GM13977 (cell line): ENCODE measurements at regions not wholly inside any gene's neighbourhood (a gene's known extent, or its start where the extent isn't known, plus 50 kb on each side); places are given as distances from the start of the nearest gene placed in this dataset.

Experiments used
- DNase-seq: peaks from one replicate; pipeline ENCODE4 v3.0.0; 2012; ENCODE audit warnings: low spot score
- in situ Hi-C: fragments of 300-500 bp; cut with MboI; formaldehyde crosslinking; loops from one replicate; pipeline ENCODE4 v1.12.0; 2022; ENCODE audit warnings: low sequenced_read_pairs, low pct_unique_long_range_greater_than_20kb, mixed read lengths, inconsistent platforms; ENCODE audit not compliant: unreplicated experiment
- TF ChIP-seq, protein P1 (sequence below): IDR thresholded peaks from 2 replicates; pipeline ENCODE4 v1.5.1; 2012; ENCODE audit warnings: mild to moderate bottlenecking, control low read depth; ENCODE audit not compliant: insufficient read depth; ENCODE audit errors: extremely low read depth, missing control alignments

DNA sequence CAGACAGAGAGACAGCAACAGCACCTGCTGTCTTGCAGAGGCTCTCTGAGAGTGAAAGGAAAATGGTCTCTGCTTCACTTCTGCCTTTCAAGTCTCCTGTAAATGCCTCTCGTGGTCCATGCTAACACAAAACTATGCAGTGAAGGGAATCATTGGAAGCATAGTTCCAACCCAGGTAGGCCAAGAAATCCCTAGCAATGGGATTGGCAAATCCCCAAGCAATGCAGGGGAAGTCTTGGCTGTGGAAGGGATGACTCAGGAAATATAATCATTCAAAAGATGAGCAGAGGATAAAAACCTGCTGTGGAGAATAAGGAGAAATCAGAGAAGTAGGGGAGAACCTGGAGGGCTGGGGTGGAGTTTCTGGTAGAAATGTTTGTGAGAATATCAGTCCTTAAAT is 216.1 kb upstream of the ZBED5 start:
- TF ChIP-seq, protein P1, sequence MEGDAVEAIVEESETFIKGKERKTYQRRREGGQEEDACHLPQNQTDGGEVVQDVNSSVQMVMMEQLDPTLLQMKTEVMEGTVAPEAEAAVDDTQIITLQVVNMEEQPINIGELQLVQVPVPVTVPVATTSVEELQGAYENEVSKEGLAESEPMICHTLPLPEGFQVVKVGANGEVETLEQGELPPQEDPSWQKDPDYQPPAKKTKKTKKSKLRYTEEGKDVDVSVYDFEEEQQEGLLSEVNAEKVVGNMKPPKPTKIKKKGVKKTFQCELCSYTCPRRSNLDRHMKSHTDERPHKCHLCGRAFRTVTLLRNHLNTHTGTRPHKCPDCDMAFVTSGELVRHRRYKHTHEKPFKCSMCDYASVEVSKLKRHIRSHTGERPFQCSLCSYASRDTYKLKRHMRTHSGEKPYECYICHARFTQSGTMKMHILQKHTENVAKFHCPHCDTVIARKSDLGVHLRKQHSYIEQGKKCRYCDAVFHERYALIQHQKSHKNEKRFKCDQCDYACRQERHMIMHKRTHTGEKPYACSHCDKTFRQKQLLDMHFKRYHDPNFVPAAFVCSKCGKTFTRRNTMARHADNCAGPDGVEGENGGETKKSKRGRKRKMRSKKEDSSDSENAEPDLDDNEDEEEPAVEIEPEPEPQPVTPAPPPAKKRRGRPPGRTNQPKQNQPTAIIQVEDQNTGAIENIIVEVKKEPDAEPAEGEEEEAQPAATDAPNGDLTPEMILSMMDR: no peak
- in situ Hi-C loops: no loop called here
- no peak for DNase-seq

DNA sequence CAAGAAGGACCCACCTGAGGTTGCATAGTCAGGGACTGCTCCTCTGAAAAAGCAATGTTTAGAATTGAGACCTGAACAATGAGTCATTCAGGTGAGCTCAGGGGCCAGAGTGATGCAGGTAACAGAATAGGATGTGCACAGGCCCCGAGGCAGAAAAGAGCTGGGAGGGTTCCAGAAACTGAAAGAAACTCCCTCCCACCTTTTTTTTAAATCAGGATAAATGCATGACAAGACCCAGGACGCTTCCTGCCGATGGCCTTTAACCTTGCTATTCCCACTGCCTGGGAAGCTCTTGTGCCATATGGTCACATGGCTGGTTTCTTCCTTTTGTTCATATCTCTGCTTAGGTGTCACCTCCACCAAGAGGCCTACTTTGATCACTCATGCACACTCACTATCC is 214.2 kb upstream of the ZBED5 start:
- in situ Hi-C loops: no loop called here
- TF ChIP-seq, protein P1: no peak
- no peak for DNase-seq

DNA sequence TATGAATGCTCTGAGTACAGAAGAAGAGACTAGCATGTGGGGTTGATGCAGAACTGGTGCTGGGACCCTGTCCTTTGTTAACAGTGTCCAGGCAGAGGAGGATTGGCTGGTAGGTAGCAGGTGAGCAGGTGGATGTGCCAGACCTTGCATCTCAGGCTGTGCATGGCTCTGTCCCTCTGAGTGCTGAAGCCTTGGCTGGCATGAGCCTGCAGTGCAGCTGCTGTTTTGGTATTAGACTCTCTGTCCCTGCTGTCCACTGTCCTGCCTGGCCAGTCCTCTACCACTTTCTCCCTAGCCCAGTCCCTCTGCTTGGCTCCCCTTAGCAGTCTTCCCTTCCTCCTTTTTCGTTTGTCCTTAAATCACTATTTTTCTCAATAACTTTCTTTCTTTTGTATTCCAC is 213.6 kb upstream of the ZBED5 start:
- in situ Hi-C loops: no loop called here
- no peak for DNase-seq
- TF ChIP-seq, protein P1: no peak

DNA sequence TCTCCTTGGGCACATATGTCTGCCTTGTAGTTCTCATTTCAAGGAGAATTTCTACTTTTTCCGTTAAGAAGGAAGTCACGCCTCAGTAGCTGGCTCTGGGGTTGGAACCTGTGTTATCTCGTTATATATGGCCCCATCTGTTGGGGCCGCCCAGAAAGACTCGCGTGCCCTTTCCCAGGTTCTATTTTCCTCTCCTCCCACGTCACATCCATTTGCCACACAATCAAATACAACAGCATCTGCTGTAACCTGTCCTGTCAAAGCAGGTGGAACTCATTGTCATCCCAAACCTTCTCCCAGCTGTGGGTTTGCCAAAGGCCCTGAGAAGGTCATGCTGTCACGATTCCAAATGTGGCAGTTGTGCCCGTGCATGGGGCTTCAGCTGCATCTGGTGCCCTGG is 213.1 kb upstream of the ZBED5 start:
- TF ChIP-seq, protein P1: no peak
- in situ Hi-C loops: no loop called here
- no peak for DNase-seq

DNA sequence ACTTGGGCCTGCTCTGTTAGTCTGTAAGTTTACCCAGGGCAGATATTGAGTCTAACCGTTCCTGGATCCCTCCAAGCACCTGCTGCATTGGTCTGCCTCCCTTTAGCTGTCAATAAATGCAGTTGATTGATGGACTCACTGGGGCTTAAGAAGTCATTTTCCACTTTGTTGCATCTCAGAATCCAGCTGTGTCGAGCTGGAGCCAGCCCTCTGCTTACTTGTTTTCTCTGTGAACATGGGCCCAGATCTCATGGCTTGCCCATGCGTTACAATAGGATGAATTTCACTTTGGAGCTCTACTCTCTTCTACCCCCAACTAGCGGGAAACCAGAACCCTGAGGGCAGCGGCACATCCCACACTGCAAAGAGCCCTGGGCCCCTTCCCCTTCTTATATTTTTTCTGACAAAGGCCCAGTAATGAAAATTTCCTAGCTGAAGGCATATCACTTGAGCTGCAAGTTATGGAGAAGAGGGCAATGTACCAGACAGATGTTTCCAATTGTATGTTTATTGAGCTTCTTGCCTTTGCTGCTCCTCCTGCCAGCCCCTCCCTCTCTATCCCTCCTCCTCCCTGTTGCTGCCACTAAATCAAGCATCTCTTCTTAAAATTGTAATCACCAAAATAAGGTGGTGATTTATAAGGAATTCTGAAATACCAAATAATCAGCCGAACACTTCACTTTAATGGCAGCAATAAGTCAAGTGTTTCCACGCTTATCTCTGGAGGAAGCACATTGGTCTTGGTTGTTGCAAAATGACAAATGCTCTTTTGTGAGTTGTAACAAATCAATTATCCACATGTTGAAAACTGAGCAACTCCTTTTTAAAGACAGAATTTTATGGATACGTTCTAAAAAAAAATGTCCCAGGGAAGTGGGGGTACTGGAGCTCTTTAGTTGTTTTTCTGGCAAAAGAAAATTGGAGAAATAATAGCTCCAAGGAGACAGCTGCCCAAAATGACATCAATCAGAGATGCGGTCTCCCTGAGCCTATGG is 212.3 kb upstream of the ZBED5 start:
- in situ Hi-C loops: no loop called here
- DNase-seq: no peak
- TF ChIP-seq, protein P1: no peak

DNA sequence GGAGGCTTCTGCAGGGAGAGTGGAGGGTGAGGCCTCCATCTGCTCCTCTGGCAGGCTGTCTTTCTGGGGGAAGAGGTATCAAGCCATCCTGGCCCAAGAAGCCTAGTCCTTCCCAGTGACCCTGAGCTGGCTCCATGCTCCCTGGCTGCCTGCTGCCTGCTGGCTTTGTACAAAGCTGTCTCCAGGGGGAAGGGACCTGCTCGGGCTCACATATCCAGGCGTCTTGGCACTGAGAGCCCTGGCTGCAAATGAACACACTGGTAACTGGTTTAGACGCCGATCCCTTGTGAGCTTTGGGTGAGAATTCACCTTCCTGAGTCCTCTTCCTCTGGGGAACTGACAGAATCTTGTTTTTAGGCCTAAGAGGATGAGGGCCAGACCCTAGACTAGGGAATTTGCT is 210.3 kb upstream of the ZBED5 start:
- no peak for DNase-seq
- TF ChIP-seq, protein P1: no peak
- in situ Hi-C loops: no loop called here

DNA sequence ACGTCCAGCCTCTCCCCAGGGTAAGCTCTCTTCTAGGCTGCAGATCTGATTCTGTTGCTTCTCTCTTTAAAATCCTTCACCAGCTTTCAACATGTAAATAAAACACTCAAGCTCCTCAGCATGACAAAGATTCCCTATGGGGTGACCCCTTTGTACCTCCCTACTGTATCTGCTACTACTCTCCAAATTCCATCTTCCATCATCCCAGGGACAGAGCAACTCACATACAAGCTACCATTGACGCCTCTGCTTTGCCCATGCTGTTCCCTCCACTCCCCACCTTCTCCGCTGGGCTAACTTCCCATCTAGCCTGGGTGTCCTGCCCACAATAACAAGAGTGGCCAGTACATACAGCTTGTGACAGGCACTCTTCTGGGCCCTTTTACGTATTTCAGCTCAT is 207.5 kb upstream of the ZBED5 start:
- TF ChIP-seq, protein P1: no peak
- in situ Hi-C loops: no loop called here
- DNase-seq: no peak
